ENCODE measurements at regions not wholly inside any gene's neighbourhood (a gene's known extent, or its start where the extent isn't known, plus 50 kb on each side); places are given as distances from the start of the nearest gene placed in this dataset.
"Not testable (repeated sequence)": the region's sequence is repeated elsewhere in the genome, so short reads cannot be mapped to it uniquely, and the experiment has no call there.

DNA sequence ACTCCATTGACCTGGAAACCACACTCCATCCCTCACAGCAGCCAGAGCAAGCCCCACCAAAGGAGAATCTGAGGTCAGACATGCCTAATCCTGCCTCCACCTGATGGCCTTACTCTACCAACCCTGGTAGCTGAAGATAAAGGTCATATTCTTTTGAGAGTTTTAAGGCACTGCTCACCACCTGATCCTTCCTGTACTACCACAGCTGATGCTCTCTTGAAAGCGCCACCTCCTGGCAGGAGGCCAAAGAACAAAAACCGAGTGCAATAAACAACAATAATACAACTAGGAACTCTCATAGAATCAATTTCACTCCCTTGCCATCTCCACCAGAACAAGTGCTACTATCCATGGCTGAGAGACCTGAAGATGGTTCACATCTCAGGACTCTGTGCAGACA is 301.6 kb downstream of the NAF1 start:
- Mint-ChIP-seq H3K9me3 (peaks cover 0 to 14% (median 5%) of the 10 kb centered on the region in 7 donors), H3K36me3 (no peaks in the 10 kb centered on the region), H3K4me1 (no peaks in the 10 kb centered on the region), H3K27me3 (no peaks in the 10 kb centered on the region), H3K4me3 (no peak overlapping the region), H3K27ac (no peak overlapping the region)
- ATAC-seq (ENCODE audit: low read depth in 2 of 2) (no peak), DNase-seq (no peak)
- Histone ChIP-seq H3K36me3 (ENCODE audit: control insufficient read depth, insufficient read depth, low read length) (no peaks in the 10 kb centered on the region), H3K9me3 (ENCODE audit: control insufficient read depth in 2 of 2, low read length in 2 of 2) (no peaks in the 10 kb centered on the region), H3K4me3 (ENCODE audit: low read depth, low read length) (no peak overlapping the region), H3K27ac (ENCODE audit: insufficient read depth, low read length, poor library complexity, severe bottlenecking) (no peak overlapping the region), H3K4me1 (ENCODE audit: control insufficient read depth, insufficient read depth, low read length, poor library complexity, severe bottlenecking) (no peaks in the 10 kb centered on the region), H3K27me3 (ENCODE audit: control insufficient read depth, insufficient read depth, low read length) (no peaks in the 10 kb centered on the region)

DNA sequence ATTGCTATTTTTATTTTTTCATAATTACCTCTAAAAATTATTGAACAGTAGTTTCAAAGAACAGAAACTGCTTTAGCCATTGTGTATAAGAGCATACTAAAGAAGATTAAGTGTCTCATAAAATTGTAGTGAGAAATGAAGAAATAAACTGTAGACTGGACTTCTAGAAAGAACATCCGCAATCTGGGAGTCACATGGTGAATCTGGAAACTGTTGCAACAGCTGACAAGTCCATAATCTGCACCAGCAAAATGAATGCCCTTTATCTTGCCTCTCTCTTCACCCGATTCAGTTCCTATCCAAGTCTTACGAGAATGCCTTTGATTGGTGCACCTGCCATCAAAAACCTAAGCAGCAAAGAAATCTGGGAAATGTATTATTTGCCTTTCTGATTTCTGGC is 312.9 kb downstream of the NAF1 start:
- H3K4me1 Mint-ChIP-seq, result no peaks in the 10 kb centered on the region
- ATAC-seq (ENCODE audit: low read depth in 2 of 2) (no peak), DNase-seq (no peak)
- H3K9me3 ChIP-seq (ENCODE audit: control insufficient read depth in 2 of 2, low read length in 2 of 2), result no peaks in the 10 kb centered on the region
- peaks cover 0 to 2% (median 0%) of the 10 kb centered on the region in 7 donors for H3K9me3 Mint-ChIP-seq
- no peak overlapping the region for H3K27ac Mint-ChIP-seq
- H3K27me3 ChIP-seq (ENCODE audit: control insufficient read depth, insufficient read depth, low read length), result no peaks in the 10 kb centered on the region
- peaks cover 4% of the 10 kb centered on the region for H3K27me3 Mint-ChIP-seq
- no peak overlapping the region for H3K4me3 ChIP-seq (ENCODE audit: low read depth, low read length)
- no peak overlapping the region for H3K27ac ChIP-seq (ENCODE audit: insufficient read depth, low read length, poor library complexity, severe bottlenecking)
- H3K36me3 Mint-ChIP-seq, result no peaks in the 10 kb centered on the region
- no peaks in the 10 kb centered on the region for H3K4me1 ChIP-seq (ENCODE audit: control insufficient read depth, insufficient read depth, low read length, poor library complexity, severe bottlenecking)
- H3K4me3 Mint-ChIP-seq, result no peak overlapping the region
- H3K36me3 ChIP-seq (ENCODE audit: control insufficient read depth, insufficient read depth, low read length), result no peaks in the 10 kb centered on the region

DNA sequence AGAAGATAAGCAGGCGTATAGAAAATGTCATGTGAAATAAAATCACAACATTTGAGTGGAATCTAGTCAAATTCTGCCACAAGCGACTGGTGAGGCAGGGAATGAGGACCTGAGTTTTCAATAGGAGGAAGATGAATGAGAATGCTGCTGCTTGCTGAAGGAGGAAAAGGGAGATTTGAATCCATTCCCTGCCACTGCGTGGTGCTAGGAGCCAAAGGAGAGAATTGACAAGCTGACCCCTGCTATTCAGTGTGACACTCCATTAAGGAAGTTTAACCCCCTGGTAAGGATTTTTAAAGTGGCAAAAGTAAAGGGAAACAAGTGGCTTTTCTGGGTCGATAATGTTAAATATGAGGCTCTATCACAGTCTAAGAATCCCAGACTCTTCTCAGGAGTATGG is 314.0 kb downstream of the NAF1 start:
- peaks cover 0 to 2% of the 10 kb centered on the region in 2 experiments for H3K9me3 ChIP-seq (ENCODE audit: control insufficient read depth in 2 of 2, low read length in 2 of 2)
- H3K27me3 ChIP-seq (ENCODE audit: control insufficient read depth, insufficient read depth, low read length), result no peaks in the 10 kb centered on the region
- no peak overlapping the region for H3K27ac ChIP-seq (ENCODE audit: insufficient read depth, low read length, poor library complexity, severe bottlenecking)
- ATAC-seq (ENCODE audit: low read depth in 2 of 2) (no peak), DNase-seq (no peak)
- peaks cover 4% of the 10 kb centered on the region for H3K27me3 Mint-ChIP-seq
- no peaks in the 10 kb centered on the region for H3K36me3 Mint-ChIP-seq
- H3K4me3 ChIP-seq (ENCODE audit: low read depth, low read length), result no peak overlapping the region
- H3K36me3 ChIP-seq (ENCODE audit: control insufficient read depth, insufficient read depth, low read length), result no peaks in the 10 kb centered on the region
- H3K4me1 ChIP-seq (ENCODE audit: control insufficient read depth, insufficient read depth, low read length, poor library complexity, severe bottlenecking), result no peaks in the 10 kb centered on the region
- no peak overlapping the region for H3K27ac Mint-ChIP-seq
- no peak overlapping the region for H3K4me3 Mint-ChIP-seq
- no peaks in the 10 kb centered on the region for H3K4me1 Mint-ChIP-seq
- H3K9me3 Mint-ChIP-seq, result peaks cover 0 to 2% (median 0%) of the 10 kb centered on the region in 7 donors

DNA sequence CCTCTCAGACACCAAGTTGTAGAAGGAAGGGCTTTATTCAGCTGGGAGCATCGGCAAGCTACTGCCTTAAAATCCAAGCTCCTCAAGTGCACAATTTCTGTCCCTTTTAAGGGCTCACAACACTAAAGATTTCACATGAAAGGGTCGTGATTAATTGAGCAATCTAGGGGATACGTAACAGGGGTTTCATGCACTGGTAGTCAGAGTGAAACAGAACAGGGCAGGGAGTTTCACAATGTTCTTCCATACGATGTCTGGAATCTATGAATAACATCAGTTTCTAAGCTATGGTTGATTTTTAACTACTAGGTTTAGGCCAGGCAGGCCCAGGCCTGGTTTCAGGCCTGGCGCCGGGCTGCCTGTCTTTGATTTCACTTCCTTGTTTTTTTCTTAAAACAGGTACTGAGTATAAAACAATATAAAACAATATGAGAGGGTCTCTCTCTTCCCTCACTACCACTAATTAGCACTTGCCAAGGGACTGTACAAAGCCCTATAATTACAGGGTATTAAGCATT is 315.4 kb downstream of the NAF1 start:
- H3K36me3 ChIP-seq (ENCODE audit: control insufficient read depth, insufficient read depth, low read length); H3K36me3 Mint-ChIP-seq; H3K4me1 ChIP-seq (ENCODE audit: control insufficient read depth, insufficient read depth, low read length, poor library complexity, severe bottlenecking); ATAC-seq (ENCODE audit: low read depth in 2 of 2); H3K27ac ChIP-seq (ENCODE audit: insufficient read depth, low read length, poor library complexity, severe bottlenecking); H3K27ac Mint-ChIP-seq; H3K27me3 Mint-ChIP-seq; H3K9me3 ChIP-seq (ENCODE audit: control insufficient read depth in 2 of 2, low read length in 2 of 2); H3K4me3 Mint-ChIP-seq; H3K9me3 Mint-ChIP-seq; H3K4me3 ChIP-seq (ENCODE audit: low read depth, low read length); DNase-seq; H3K27me3 ChIP-seq (ENCODE audit: control insufficient read depth, insufficient read depth, low read length); H3K4me1 Mint-ChIP-seq: not testable (repeated sequence)

GRCh38 chr4:162849937-162850336 is 316.8 kb downstream of the NAF1 start:
- Mint-ChIP-seq H3K27ac (no peak overlapping the region), H3K4me3 (no peak overlapping the region), H3K27me3 (peaks cover 4% of the 10 kb centered on the region), H3K4me1 (no peaks in the 10 kb centered on the region), H3K36me3 (no peaks in the 10 kb centered on the region), H3K9me3 (peaks cover 0 to 2% (median 0%) of the 10 kb centered on the region in 7 donors)
- H3K27me3 ChIP-seq (ENCODE audit: control insufficient read depth, insufficient read depth, low read length), result no peaks in the 10 kb centered on the region
- H3K4me3 ChIP-seq (ENCODE audit: low read depth, low read length), result no peak overlapping the region
- no peak overlapping the region for H3K27ac ChIP-seq (ENCODE audit: insufficient read depth, low read length, poor library complexity, severe bottlenecking)
- no peaks in the 10 kb centered on the region for H3K4me1 ChIP-seq (ENCODE audit: control insufficient read depth, insufficient read depth, low read length, poor library complexity, severe bottlenecking)
- H3K9me3 ChIP-seq (ENCODE audit: control insufficient read depth in 2 of 2, low read length in 2 of 2), result peaks cover 0 to 2% of the 10 kb centered on the region in 2 experiments
- DNase-seq (no peak), ATAC-seq (ENCODE audit: low read depth in 2 of 2) (no peak)
- H3K36me3 ChIP-seq (ENCODE audit: control insufficient read depth, insufficient read depth, low read length), result no peaks in the 10 kb centered on the region

DNA sequence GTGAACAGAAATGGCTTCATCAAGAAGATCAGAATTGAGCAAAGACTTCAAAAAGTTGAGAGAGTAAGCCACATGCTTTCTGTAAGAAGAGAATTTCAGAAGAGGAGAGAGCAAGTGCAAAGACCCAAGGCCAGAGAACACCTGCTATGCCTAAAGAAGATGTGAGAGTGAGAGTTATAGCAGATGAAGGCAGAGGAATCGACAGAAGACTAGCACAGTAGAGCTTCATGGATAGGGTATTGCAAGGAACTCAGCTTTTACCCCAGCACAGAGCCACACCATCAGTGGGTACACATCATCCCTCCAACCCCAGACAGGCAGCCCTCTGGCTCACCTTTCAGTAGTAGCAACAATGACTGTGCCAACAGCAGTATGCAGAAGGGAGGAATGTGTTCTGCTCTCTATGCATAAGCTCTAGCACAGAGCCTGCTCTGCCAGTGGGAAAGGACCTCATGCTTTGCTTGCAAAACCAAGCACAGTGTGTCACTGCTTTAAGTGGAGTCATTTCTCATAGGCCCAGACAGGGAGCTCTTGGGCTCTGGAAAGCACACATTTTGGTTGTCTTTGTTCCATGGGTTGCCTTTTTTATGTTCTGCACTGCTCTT is 318.6 kb downstream of the NAF1 start:
- no peaks in the 10 kb centered on the region for H3K4me1 Mint-ChIP-seq

GRCh38 chr4:162841753-162842152 is 324.9 kb downstream of the NAF1 start:
- H3K4me3 ChIP-seq (ENCODE audit: low read depth, low read length), result no peak overlapping the region
- H3K4me1 Mint-ChIP-seq, result no peaks in the 10 kb centered on the region
- DNase-seq (no peak), ATAC-seq (ENCODE audit: low read depth in 2 of 2) (no peak)
- peaks cover 0 to 9% (median 0%) of the 10 kb centered on the region in 7 donors for H3K9me3 Mint-ChIP-seq
- no peaks in the 10 kb centered on the region for H3K9me3 ChIP-seq (ENCODE audit: control insufficient read depth in 2 of 2, low read length in 2 of 2)
- H3K27ac ChIP-seq (ENCODE audit: insufficient read depth, low read length, poor library complexity, severe bottlenecking), result no peak overlapping the region
- H3K27me3 ChIP-seq (ENCODE audit: control insufficient read depth, insufficient read depth, low read length), result no peaks in the 10 kb centered on the region
- H3K36me3 ChIP-seq (ENCODE audit: control insufficient read depth, insufficient read depth, low read length), result no peaks in the 10 kb centered on the region
- H3K27ac Mint-ChIP-seq, result no peak overlapping the region
- no peaks in the 10 kb centered on the region for H3K36me3 Mint-ChIP-seq
- H3K27me3 Mint-ChIP-seq, result no peaks in the 10 kb centered on the region
- H3K4me3 Mint-ChIP-seq, result no peak overlapping the region
- no peaks in the 10 kb centered on the region for H3K4me1 ChIP-seq (ENCODE audit: control insufficient read depth, insufficient read depth, low read length, poor library complexity, severe bottlenecking)

More for the DNA sequence above, 318.6 kb downstream of the NAF1 start:
- peaks cover 0 to 3% (median 0%) of the 10 kb centered on the region in 7 donors for H3K9me3 Mint-ChIP-seq
- H3K9me3 ChIP-seq (ENCODE audit: control insufficient read depth in 2 of 2, low read length in 2 of 2), result peaks cover 0 to 2% of the 10 kb centered on the region in 2 experiments
- H3K27me3 ChIP-seq (ENCODE audit: control insufficient read depth, insufficient read depth, low read length), result no peaks in the 10 kb centered on the region
- no peak overlapping the region for H3K27ac Mint-ChIP-seq
- H3K27ac ChIP-seq (ENCODE audit: insufficient read depth, low read length, poor library complexity, severe bottlenecking), result no peak overlapping the region
- no peaks in the 10 kb centered on the region for H3K36me3 ChIP-seq (ENCODE audit: control insufficient read depth, insufficient read depth, low read length)
- peaks cover 4% of the 10 kb centered on the region for H3K27me3 Mint-ChIP-seq
- H3K4me3 ChIP-seq (ENCODE audit: low read depth, low read length), result no peak overlapping the region
- H3K36me3 Mint-ChIP-seq, result no peaks in the 10 kb centered on the region
- no peak for ATAC-seq (ENCODE audit: low read depth in 2 of 2)
- H3K4me3 Mint-ChIP-seq, result no peak overlapping the region
- no peak for DNase-seq
- no peaks in the 10 kb centered on the region for H3K4me1 ChIP-seq (ENCODE audit: control insufficient read depth, insufficient read depth, low read length, poor library complexity, severe bottlenecking)

- no peak overlapping the region for H3K4me3 ChIP-seq (ENCODE audit: low read depth, low read length)
- Mint-ChIP-seq H3K4me3 (no peak overlapping the region), H3K4me1 (no peaks in the 10 kb centered on the region), H3K36me3 (no peaks in the 10 kb centered on the region), H3K27me3 (no peaks in the 10 kb centered on the region), H3K9me3 (peaks cover 0 to 9% (median 0%) of the 10 kb centered on the region in 7 donors), H3K27ac (no peak overlapping the region)
- no peaks in the 10 kb centered on the region for H3K36me3 ChIP-seq (ENCODE audit: control insufficient read depth, insufficient read depth, low read length)
- no peaks in the 10 kb centered on the region for H3K4me1 ChIP-seq (ENCODE audit: control insufficient read depth, insufficient read depth, low read length, poor library complexity, severe bottlenecking)
- no peaks in the 10 kb centered on the region for H3K9me3 ChIP-seq (ENCODE audit: control insufficient read depth in 2 of 2, low read length in 2 of 2)
- DNase-seq (no peak), ATAC-seq (ENCODE audit: low read depth in 2 of 2) (no peak)
- no peak overlapping the region for H3K27ac ChIP-seq (ENCODE audit: insufficient read depth, low read length, poor library complexity, severe bottlenecking)
- H3K27me3 ChIP-seq (ENCODE audit: control insufficient read depth, insufficient read depth, low read length), result no peaks in the 10 kb centered on the region
Observed at GRCh38 chr4:162839814-162840213, 326.9 kb downstream of the NAF1 start.
